GM18508 (cell line): ENCODE measurements at regions not wholly inside any gene's neighbourhood (a gene's known extent, or its start where the extent isn't known, plus 50 kb on each side); places are given as distances from the start of the nearest gene placed in this dataset.

Source experiments
- ATAC-seq: cut with Tn5 transposase; IDR thresholded peaks from one replicate; pipeline ENCODE4 v1.9.1; 2021; ENCODE audit warnings: moderate number of reproducible peaks; ENCODE audit not compliant: insufficient read depth, unreplicated experiment

DNA sequence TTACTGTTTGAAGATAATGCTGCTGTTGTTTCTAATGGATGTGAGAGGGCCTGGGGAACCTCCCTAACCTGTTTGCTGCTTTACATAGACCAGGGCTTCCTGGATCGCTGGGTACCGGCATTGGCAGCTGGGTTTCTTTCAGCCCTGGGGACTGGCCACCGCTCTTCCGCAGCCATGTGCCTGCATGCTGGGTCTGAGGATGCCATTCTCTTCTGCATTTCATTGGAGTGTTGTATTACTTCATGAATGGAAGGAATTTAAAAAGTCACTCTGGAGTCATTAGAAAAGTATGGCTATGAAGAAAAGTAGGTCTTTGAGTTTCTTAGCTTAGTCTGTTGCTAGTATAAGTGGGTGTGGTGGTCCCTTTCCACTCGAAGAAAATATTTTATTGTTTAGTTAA, 107.3 kb upstream of the MGAT5 start:
- ATAC-seq: no peak

GRCh38 chr2:134148172-134148571, 105.7 kb upstream of the MGAT5 start:
- ATAC-seq: no peak

- no peak for ATAC-seq
These were observed 104.9 kb upstream of the MGAT5 start for GRCh38 chr2:134148843-134149472.

- no peak for ATAC-seq
These were observed 104.0 kb upstream of the MGAT5 start for GRCh38 chr2:134149904-134150303.

DNA sequence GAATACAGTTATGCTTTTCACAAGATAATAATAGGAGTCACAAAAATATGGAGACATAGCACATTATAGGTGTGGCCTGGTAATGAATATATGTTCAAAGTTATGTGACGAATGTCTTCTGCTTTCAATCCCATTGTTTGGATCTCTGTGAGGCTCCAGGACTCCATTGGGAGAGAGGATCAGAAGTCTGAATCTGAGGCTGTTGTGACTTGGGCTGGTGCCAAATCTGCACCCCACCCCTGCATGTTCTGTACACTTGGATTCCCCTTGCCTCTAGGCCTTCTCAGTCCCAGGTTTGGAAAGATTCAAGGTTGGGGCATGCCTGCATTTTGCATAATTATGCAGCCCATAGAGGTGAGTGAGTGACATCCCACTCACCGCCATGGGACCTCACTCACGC, 103.1 kb upstream of the MGAT5 start:
- no peak for ATAC-seq

- ATAC-seq: no peak
These were observed 101.5 kb upstream of the MGAT5 start for GRCh38 chr2:134152045-134153010.

DNA sequence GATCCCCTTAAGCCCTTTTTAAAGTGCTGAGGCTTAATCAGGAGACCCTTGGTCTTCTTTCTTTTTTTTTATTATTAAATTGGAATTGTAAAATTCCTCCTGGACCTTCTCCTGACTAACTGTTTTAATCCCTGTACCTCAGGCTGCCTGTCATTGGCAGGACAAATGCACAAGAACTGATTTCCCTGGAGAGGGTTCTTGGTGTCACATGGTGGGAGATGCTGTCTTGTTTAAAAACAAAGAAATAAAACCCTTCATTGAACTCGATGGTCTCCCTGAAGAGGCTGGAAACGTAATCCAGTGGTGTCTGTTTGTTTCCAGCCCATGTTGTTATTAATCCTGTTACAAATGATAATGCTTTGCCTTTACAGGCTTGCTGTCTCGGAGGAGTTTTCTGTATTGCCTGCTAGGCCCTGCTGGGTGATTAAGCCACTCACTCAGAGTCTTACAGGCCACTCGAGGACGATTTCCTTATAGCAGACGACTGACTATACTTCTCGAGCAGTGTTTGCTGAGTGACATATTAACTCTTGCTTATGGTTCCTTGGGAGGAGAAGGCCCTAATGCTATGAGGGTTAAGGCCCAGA, 100.5 kb upstream of the MGAT5 start:
- no peak for ATAC-seq

- peak; percentile 60 for ATAC-seq
These were observed 99.6 kb upstream of the MGAT5 start for GRCh38 chr2:134154246-134154645.

GRCh38 chr2:134155134-134155533, 98.7 kb upstream of the MGAT5 start:
- peak; percentile 73 for ATAC-seq

DNA sequence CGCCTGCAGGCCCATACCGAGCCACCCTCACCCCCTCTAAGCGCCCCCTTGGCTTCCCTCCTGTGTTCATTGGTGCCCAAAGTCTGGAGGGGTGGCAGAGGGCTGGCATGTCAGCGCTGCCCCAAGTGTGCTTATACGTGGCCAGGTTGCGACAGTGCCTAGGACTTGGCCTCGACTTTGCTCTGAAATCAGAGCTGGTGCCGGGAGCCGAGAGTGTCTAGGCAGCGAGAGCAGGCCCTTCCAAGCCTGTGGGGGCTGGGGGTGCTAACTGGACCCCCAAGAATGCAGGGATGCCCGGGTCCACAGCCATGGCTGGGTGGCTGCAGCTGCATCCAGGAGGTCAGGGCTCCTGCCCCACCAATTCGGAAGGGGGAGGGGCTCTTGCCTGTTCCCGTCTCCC, 95.6 kb upstream of the MGAT5 start:
- ATAC-seq: no peak

DNA sequence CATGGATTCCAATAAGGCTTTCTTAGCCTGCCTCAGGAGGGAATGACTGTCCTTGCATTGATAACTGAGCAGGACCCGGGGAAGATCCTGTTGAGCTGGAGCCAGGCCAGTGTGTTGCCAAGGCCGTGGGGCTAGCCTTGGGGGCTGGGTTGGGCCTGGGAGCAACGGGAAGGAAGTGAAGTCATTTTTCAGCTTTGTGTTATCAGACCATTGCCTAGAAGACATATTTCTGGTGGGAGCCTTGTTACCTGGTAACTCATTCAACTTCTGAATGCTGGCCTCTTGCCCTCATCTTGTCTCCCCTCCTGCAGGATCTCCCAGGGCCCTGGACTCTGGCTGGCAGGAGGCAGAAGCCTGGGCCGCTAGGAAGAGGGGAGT, 92.7 kb upstream of the MGAT5 start:
- ATAC-seq: no peak

- no peak for ATAC-seq
These were observed 90.5 kb upstream of the MGAT5 start for GRCh38 chr2:134163336-134163735.

DNA sequence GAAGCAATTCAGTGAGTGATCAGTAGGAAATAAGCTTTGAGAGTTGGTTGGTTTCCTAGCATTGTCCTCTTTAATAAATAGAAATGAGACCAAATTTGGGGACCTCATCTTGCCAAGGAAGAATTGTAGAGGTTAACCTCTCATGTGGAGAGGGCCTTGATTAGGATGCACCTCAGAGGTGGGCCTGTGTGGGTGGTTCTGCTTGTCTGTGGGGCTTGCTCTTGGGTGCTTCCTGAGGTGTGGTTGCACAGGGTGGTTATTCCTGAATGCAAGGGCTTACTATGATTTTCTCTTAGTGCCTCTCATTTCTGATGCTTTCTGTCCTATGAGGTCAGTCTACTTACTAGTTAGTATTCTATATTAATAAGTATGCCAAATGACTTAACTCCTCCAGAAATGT, 89.6 kb upstream of the MGAT5 start:
- no peak for ATAC-seq

DNA sequence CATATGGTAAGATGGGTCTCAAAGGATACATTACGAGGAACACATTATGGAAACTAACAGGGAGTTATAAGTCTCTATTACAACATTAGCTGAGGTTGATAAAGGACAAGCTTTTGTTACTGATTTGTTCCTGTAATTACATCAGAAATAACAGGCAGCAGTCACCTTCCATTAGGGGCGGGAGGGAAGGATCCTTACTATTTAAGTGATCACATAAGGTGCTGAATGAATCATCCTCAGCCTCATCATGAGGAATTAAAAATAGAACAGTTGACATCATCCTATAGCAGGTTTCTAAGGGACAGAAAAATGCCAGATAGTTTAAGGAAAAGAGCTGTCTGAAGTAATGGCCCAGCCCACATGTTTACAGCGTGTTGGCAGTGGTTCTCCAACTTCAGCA, 86.9 kb upstream of the MGAT5 start:
- no peak for ATAC-seq

GRCh38 chr2:134169788-134170187, 84.1 kb upstream of the MGAT5 start:
- ATAC-seq: peak; percentile 60

DNA sequence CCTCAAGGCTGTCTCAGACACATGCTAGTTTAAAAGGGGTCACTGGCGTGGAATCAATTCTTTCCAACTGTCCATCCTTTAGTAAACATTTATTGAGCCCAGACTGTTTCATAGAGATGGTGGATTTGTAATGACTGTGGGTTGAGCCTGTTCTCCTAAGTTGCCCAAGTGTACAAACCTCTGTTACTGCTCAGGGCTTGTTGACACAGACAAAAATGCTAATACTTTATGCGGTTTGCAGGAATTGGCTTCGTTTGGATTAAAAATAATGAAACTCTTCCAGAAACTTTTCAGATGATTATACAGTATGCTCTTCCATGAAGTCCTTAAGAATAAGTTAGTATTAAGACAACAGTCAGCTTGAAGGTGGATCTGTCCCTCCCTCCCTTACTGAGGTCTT, 83.6 kb upstream of the MGAT5 start:
- ATAC-seq: no peak

DNA sequence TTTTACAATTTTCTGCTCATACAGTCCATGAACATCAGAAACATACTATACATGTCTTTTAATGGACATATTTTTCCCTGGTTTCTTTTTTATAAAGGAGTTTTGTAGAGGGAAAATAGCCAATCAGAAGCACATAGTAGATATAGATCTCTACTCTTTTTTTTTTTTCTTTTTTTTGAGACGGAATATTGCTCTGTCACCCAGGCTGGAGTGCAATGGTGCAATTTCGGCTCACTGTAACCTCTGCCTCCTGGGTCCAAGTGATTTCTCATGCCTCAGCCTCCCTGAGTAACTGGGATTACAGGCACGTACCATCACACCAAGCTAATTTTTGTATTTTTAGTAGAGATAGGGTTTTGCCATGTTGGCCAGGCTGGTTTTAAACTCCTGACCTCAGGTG, 83.2 kb upstream of the MGAT5 start:
- ATAC-seq: no peak

DNA sequence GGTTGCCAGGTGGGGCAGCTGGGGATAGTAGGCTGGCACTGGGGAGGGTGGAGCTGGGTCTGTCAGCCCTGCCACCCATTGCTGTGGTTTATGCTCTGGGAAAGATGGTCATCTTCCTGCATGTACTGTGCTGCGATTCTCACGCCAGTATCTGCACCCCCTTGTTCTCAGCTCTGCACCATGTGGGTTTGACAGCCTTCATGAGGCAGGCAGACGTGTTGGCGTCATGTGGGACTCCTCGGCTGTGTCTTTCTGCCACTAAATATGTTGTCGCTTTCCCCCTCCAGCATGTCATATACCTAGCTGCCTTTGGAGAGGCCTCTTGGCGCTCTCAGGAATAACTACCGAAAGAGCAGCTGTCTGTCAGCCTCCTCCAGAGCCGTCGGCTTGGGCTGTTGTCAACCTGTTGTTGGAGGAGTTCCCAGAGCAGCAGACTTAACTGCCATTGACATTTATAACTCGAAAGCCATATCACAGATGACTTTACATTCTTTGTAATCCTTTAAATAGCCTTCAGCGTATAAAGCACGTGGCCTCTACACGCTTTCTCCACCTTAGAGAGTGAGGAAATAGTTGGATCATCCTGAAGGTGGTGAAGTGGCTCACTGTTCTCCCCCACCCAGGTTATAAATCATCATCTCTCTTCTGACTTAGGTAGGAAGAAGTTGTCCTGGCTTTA, 80.4 kb upstream of the MGAT5 start:
- no peak for ATAC-seq

GRCh38 chr2:134174711-134175110, 79.2 kb upstream of the MGAT5 start:
- no peak for ATAC-seq

DNA sequence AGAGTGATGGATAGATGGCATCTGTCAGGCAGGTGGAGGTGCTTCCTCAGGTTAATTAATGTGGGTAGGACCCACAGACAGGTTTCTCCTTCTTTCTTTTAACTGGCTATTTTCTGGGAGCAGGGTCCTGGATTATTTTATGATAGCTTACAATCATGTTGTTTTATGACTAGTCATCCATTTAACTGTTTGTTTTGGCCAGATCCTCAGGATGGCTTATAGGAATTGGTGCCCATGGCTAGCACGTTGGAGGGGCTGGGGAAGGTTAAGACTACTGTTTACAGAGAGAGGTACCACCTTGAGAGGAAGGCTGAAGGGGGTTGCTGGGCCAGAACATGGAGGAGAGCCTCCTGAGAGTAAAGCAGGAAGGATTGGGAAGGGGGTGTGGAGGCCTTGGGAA, 78.0 kb upstream of the MGAT5 start:
- no peak for ATAC-seq
